Erythroblast (primary cell): ENCODE measurements at regions not wholly inside any gene's neighbourhood (a gene's known extent, or its start where the extent isn't known, plus 50 kb on each side); places are given as distances from the start of the nearest gene placed in this dataset.

ENCODE experiments used
- GATA1 ChIP-seq: IDR thresholded peaks from 2 replicates; pipeline ENCODE4 v1.6.1; 2011; ENCODE audit warnings: low read depth, mild to moderate bottlenecking, control low read depth, low read length, moderate library complexity
- POLR2A ChIP-seq: IDR thresholded peaks from 2 replicates; pipeline ENCODE4 v1.6.1; 2011; ENCODE audit warnings: mild to moderate bottlenecking, low read length

DNA sequence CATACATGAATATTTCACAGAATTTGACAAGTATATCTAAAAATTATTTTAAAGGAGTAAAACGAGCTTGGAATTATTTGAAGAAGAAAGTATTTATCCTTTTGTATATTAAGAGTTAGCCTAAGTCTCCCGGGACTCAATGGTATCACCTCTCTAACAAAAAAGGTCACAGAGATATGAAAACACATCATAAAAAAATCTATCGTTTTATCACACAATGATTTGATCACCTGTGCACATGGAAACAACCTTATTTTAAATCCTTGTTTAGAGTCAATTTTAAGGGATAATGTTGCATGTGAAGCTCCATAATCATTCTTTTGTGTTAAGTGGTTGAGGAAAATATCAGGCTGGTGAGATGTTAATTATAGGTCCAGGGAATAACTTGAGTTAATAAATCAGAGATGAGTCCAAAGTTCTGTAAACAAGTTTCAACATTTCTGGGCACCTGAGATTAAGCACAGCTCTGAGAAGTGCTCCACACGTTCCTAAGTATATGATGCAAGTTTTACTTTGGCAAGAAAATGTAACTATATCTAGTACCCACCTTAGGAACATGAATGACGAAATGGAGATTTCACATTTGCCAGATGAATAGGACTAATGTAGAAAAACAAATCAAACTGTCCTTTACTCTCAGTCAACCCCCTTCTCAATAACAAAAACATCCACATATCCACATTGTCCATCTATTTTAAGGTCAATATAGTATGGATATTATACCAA lies 148.5 kb upstream of the AKR1E2 start:
- TF ChIP-seq POLR2A = no peak
- no peak for TF ChIP-seq GATA1
